NCI-H82 (cell line): ENCODE measurements at regions not wholly inside any gene's neighbourhood (a gene's known extent, or its start where the extent isn't known, plus 50 kb on each side); places are given as distances from the start of the nearest gene placed in this dataset.
A peak's percentile ranks its signal among the peaks of the same experiment; 100 is the strongest.

Source experiments
- DNase-seq: peaks from one replicate; lab custom pipeline; 2025; lab: John Stamatoyannopoulos, UW

- DNase-seq = no peak
These were observed 178.4 kb upstream of the MTNR1B start for GRCh38 chr11:92790926-92791616.

- no peak for DNase-seq
These were observed 177.6 kb upstream of the MTNR1B start for GRCh38 chr11:92791886-92792285.

GRCh38 chr11:92793189-92793588 is 176.3 kb upstream of the MTNR1B start:
- no peak for DNase-seq

- DNase-seq = no peak
These were observed 174.7 kb upstream of the MTNR1B start for GRCh38 chr11:92794783-92795182.

- no peak for DNase-seq
These were observed 172.7 kb upstream of the MTNR1B start for GRCh38 chr11:92796744-92797143.

- DNase-seq = no peak
These were observed 171.6 kb upstream of the MTNR1B start for GRCh38 chr11:92797874-92798273.

- DNase-seq = no peak
These were observed 167.8 kb upstream of the MTNR1B start for GRCh38 chr11:92801685-92802084.

GRCh38 chr11:92802644-92803043 is 166.8 kb upstream of the MTNR1B start:
- no peak for DNase-seq

- DNase-seq = no peak
These were observed 166.1 kb upstream of the MTNR1B start for GRCh38 chr11:92803391-92803790.

- DNase-seq = no peak
These were observed 165.0 kb upstream of the MTNR1B start for GRCh38 chr11:92804388-92804966.

GRCh38 chr11:92808022-92808421 is 161.4 kb upstream of the MTNR1B start:
- DNase-seq = no peak

GRCh38 chr11:92810423-92811064 is 158.9 kb upstream of the MTNR1B start:
- no peak for DNase-seq

GRCh38 chr11:92811341-92811740 is 158.1 kb upstream of the MTNR1B start:
- DNase-seq = no peak

GRCh38 chr11:92812841-92813240 is 156.6 kb upstream of the MTNR1B start:
- no peak for DNase-seq

- peak; percentile 19 for DNase-seq
These were observed 149.6 kb upstream of the MTNR1B start for GRCh38 chr11:92819830-92820229.

GRCh38 chr11:92820860-92821259 is 148.6 kb upstream of the MTNR1B start:
- peak; percentile 7 for DNase-seq

- DNase-seq = peak; percentile 27
These were observed 147.0 kb upstream of the MTNR1B start for GRCh38 chr11:92822410-92822809.

GRCh38 chr11:92826136-92826535 is 143.3 kb upstream of the MTNR1B start:
- DNase-seq = no peak

GRCh38 chr11:92826603-92827002 is 142.8 kb upstream of the MTNR1B start:
- no peak for DNase-seq

GRCh38 chr11:92827132-92827531 is 142.3 kb upstream of the MTNR1B start:
- no peak for DNase-seq

- DNase-seq = peak; percentile 3
These were observed 140.9 kb upstream of the MTNR1B start for GRCh38 chr11:92828556-92828955.

- no peak for DNase-seq
These were observed 140.3 kb upstream of the MTNR1B start for GRCh38 chr11:92829121-92829520.

GRCh38 chr11:92829671-92830070 is 139.8 kb upstream of the MTNR1B start:
- DNase-seq = no peak
